ENCODE measurements at regions not wholly inside any gene's neighbourhood (a gene's known extent, or its start where the extent isn't known, plus 50 kb on each side); places are given as distances from the start of the nearest gene placed in this dataset.

- H2AFZ ChIP-seq (ENCODE audit: low read depth, low read length, severe bottlenecking): no peak overlapping the region
- no peaks in the 10 kb centered on the region for H4K20me1 ChIP-seq (ENCODE audit: low read depth, low read length)
- H3K4me2 ChIP-seq (ENCODE audit: low read depth, low read length, poor library complexity, severe bottlenecking): no peak overlapping the region
- no peaks in the 10 kb centered on the region for H3K36me3 ChIP-seq (ENCODE audit: low read length)
- H3K27ac ChIP-seq (ENCODE audit: low read depth, low read length): no peak overlapping the region
- H3K79me2 ChIP-seq (ENCODE audit: insufficient read depth, low read length): no peaks in the 10 kb centered on the region
- no peak overlapping the region for H3K4me3 ChIP-seq (ENCODE audit: insufficient read depth, low read length, poor library complexity, severe bottlenecking)
- H3K9me2 ChIP-seq (replicated peaks; ENCODE audit: insufficient read depth, low read length): no peaks in the 10 kb centered on the region
- H3K9me3 ChIP-seq (ENCODE audit: insufficient read depth, low read length): no peaks in the 10 kb centered on the region
- TF ChIP-seq CTCF (IDR thresholded peaks at IDR 0.05; ENCODE audit: insufficient read depth, low read length, poor library complexity, severe bottlenecking) (no peak), EZH2phosphoT487 (conservative IDR thresholded peaks at IDR 0.05; ENCODE audit: low read length) (no peak)
- H3K27me3 ChIP-seq (ENCODE audit: low read length): no peaks in the 10 kb centered on the region
- no peaks in the 10 kb centered on the region for H3F3A ChIP-seq (ENCODE audit: insufficient read depth)
- no peak overlapping the region for H3K9ac ChIP-seq (ENCODE audit: low read length)
Observed at GRCh38 chr16:72537664-72538063, 365.7 kb upstream of the PMFBP1 start.

GRCh38 chr16:72536723-72537435 is 364.9 kb upstream of the PMFBP1 start:
- Histone ChIP-seq H4K20me1 (ENCODE audit: low read depth, low read length) (no peaks in the 10 kb centered on the region), H3K9me3 (ENCODE audit: insufficient read depth, low read length) (no peaks in the 10 kb centered on the region), H2AFZ (ENCODE audit: low read depth, low read length, severe bottlenecking) (no peak overlapping the region), H3K9me2 (replicated peaks; ENCODE audit: insufficient read depth, low read length) (no peaks in the 10 kb centered on the region), H3K9ac (ENCODE audit: low read length) (no peak overlapping the region), H3K79me2 (ENCODE audit: insufficient read depth, low read length) (no peaks in the 10 kb centered on the region), H3K4me2 (ENCODE audit: low read depth, low read length, poor library complexity, severe bottlenecking) (no peak overlapping the region), H3K27ac (ENCODE audit: low read depth, low read length) (no peak overlapping the region), H3K27me3 (ENCODE audit: low read length) (no peaks in the 10 kb centered on the region), H3F3A (ENCODE audit: insufficient read depth) (no peaks in the 10 kb centered on the region), H3K36me3 (ENCODE audit: low read length) (no peaks in the 10 kb centered on the region), H3K4me3 (ENCODE audit: insufficient read depth, low read length, poor library complexity, severe bottlenecking) (no peak overlapping the region)
- no peak for TF ChIP-seq CTCF (IDR thresholded peaks at IDR 0.05; ENCODE audit: insufficient read depth, low read length, poor library complexity, severe bottlenecking)
- no peak for TF ChIP-seq EZH2phosphoT487 (conservative IDR thresholded peaks at IDR 0.05; ENCODE audit: low read length)

GRCh38 chr16:72532906-72533410 is 361.0 kb upstream of the PMFBP1 start:
- H3K79me2 ChIP-seq (ENCODE audit: insufficient read depth, low read length): no peaks in the 10 kb centered on the region
- H3K27me3 ChIP-seq (ENCODE audit: low read length): no peaks in the 10 kb centered on the region
- H3F3A ChIP-seq (ENCODE audit: insufficient read depth): no peaks in the 10 kb centered on the region
- no peak overlapping the region for H3K4me2 ChIP-seq (ENCODE audit: low read depth, low read length, poor library complexity, severe bottlenecking)
- TF ChIP-seq EZH2phosphoT487 (conservative IDR thresholded peaks at IDR 0.05; ENCODE audit: low read length) (no peak), CTCF (IDR thresholded peaks at IDR 0.05; ENCODE audit: insufficient read depth, low read length, poor library complexity, severe bottlenecking) (no peak)
- no peaks in the 10 kb centered on the region for H4K20me1 ChIP-seq (ENCODE audit: low read depth, low read length)
- H2AFZ ChIP-seq (ENCODE audit: low read depth, low read length, severe bottlenecking): no peak overlapping the region
- no peak overlapping the region for H3K9ac ChIP-seq (ENCODE audit: low read length)
- H3K27ac ChIP-seq (ENCODE audit: low read depth, low read length): no peak overlapping the region
- H3K4me3 ChIP-seq (ENCODE audit: insufficient read depth, low read length, poor library complexity, severe bottlenecking): no peak overlapping the region
- no peaks in the 10 kb centered on the region for H3K9me3 ChIP-seq (ENCODE audit: insufficient read depth, low read length)
- no peaks in the 10 kb centered on the region for H3K9me2 ChIP-seq (replicated peaks; ENCODE audit: insufficient read depth, low read length)
- no peaks in the 10 kb centered on the region for H3K36me3 ChIP-seq (ENCODE audit: low read length)
